ENCODE measurements at regions not wholly inside any gene's neighbourhood (a gene's known extent, or its start where the extent isn't known, plus 50 kb on each side); places are given as distances from the start of the nearest gene placed in this dataset.

DNA sequence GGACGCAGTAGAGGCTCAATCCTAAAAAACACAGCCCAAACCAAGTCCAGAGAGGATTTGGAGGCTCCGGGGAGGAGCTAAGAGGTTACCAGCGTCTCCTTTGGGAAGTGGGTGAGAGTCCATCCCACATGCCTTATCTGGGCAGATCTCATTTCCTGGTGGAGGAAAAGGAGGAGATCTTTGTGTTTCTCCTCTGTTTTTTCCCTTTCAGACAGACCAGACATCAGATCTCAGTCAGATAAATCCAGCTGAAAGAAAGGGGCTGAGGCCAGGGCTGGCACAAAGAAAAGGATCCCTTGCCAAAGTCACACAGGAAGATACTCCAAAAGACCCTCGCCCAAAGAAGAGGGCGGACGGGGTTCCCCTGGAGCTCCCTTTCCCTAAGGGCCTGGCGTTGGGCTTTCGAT lies 58.3 kb upstream of the COMTD1 start:
- DNase-seq: no peak

DNA sequence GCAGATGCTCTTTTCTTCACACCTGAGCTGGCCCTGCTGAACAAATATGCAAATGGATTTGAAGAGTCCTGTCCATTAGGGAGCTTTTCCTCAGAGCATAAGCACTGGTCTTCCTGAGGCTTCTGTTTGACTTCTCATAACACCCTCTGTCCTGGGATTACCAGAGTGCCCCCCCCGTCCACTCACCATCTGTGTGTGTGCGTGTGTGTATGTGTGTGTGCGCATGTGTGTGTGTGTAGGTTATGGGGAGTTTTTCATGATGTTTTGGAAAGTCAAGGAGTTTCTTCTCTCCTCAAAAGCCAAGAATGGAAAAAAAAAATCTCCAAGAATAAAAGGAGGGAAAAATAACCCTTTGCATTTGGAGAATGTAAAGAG lies 57.7 kb upstream of the COMTD1 start:
- DNase-seq: no peak

DNA sequence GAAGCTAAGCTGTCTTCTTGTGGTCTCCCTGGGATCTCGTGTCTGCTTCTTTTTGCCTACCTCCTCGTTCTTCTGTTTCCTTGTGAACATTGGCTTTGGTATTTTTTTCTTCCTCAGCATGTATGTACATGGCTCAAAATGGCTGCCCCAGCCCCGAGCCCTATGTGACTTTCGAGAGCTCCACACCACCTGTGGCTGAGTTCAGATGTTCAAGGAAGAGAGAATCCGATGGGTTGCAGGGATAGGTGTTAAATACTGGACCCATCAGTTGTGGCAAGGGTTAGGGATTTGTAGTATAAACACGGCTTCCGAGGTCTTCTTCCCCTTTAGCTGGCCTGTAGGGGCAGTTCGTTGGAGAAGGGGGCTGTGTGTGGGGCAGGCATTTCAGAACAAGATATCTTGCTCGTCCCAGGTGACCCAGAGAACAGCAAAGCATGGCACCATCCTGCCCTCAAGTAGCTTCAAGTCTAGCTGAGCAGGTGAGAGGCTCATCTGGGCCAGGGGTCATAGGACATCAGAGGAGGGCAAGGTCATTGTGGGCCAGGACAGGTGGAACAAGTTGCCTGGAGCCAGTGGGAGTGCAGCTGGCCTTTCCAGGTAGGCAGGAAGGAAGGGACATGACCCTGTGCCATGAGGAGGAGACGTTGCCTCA lies 57.2 kb upstream of the COMTD1 start:
- no peak for DNase-seq

DNA sequence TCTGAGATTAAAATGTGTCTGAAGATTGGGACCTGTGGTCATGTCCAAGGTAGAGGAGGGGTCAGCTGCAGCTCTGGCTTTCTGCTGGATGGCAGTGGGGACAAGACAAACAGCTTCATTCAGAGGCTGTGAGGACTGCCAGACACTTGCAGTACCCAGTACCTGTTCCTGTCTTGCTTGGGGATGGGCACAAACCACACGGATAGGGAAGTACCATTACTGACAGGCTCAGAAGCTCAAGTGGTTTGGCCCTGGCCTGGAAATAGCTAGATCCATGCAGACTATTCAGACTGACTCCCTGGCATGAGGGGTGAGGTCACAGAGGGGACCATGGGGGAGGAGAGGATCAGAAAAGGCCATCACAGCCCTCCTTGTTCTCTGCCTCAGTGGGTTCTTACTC lies 56.0 kb upstream of the COMTD1 start:
- no peak for DNase-seq

DNA sequence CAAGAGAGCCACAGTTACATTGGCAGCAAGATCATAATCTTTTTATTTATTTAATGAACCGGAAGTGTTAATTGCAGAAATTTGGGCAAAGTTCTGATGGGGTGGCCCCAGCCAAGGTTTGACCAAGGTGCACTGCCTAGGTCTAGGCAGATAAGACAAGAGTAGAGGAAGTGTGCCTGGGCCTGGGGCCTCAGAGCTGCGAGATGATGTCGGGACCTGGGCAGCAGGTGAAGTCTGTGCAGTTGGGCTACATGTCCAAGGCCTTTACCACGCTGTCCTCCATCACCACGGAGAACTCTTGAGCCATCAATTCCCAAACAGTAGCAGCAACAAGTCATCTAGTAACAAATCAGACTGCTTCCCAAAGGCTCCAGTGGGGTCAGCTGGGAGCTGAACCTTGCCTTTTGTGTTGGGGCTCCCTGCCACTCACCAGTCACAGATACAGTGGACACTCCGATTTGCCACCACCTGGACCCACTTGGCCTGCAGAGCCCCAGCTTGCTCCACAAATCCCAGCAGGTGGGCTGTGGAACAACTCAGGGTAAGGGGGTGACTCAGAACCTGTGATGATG lies 52.5 kb upstream of the COMTD1 start:
- DNase-seq: no peak

DNA sequence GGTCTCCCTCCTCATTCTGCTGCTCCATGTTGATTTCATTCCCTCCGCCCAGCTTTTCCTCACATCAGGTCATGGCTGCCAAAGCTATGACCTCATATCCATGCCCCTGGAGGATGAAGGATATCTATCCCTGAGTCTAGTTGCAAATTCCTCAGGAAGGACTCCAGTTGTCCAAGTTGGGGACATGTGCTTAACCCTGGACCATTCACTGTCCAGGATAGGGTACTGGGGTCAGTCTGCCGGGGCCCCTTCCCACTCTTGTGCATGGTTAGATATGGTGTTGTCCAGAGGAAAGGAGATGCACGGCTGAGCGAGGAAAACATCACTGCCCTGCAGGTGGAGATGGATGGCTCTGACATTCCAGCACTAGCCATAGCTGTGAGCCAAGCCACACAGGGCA lies 51.9 kb upstream of the COMTD1 start:
- no peak for DNase-seq

DNA sequence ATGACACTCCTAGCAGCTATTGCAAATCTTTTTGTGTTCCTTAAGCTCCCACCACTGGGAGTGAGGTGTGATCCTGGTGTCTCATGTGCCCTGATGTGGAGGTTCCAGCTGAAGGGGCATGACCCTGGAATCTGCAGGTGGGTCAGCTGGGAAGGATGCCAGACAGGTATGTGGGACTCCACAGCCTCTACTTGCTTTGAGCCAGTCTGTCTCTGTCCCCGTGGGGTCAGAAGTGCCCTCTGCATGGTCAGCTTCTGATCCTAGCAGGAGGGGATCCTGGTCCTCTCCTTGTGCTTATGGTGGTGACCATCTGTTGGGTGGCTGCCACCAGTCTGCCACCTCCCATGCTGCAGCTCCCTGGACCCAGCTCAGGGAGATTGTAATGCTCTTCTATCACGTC lies 51.1 kb upstream of the COMTD1 start:
- DNase-seq: no peak

All from DMS153 (cell line).